ENCODE measurements at regions not wholly inside any gene's neighbourhood (a gene's known extent, or its start where the extent isn't known, plus 50 kb on each side); places are given as distances from the start of the nearest gene placed in this dataset.
"Not testable (repeated sequence)": the region's sequence is repeated elsewhere in the genome, so short reads cannot be mapped to it uniquely, and the experiment has no call there.

GRCh38 chr4:49288796-49289195 is 302.7 kb downstream of the CWH43 start:
- intact Hi-C loops (cut with DNase I; ENCODE audit: low total_unique reads); DNase-seq (ENCODE audit: low spot score in 2 of 2); H3K4me3 ChIP-seq (ENCODE audit: low read depth, poor library complexity, severe bottlenecking): not testable (repeated sequence)
- 89 to 91% methylated on average over 11 of the region's 11 CpGs for WGBS, 2 donors

GRCh38 chr4:49314815-49315214 is 328.7 kb downstream of the CWH43 start:
- DNase-seq (ENCODE audit: low spot score in 2 of 2); intact Hi-C loops (cut with DNase I; ENCODE audit: low total_unique reads); H3K4me3 ChIP-seq (ENCODE audit: low read depth, poor library complexity, severe bottlenecking): not testable (repeated sequence)
- WGBS, 2 donors = 77 to 80% methylated on average over 18 of the region's 18 CpGs

GRCh38 chr4:49320725-49321410 is 334.8 kb downstream of the CWH43 start:
- H3K4me3 ChIP-seq (ENCODE audit: low read depth, poor library complexity, severe bottlenecking); DNase-seq (ENCODE audit: low spot score in 2 of 2); intact Hi-C loops (cut with DNase I; ENCODE audit: low total_unique reads): not testable (repeated sequence)
- WGBS, 2 donors = 80 to 81% methylated on average over 23 to 24 of the region's 24 CpGs

GRCh38 chr4:49321511-49322300 is 335.6 kb downstream of the CWH43 start:
- 84 to 86% methylated on average over 12 of the region's 12 CpGs for WGBS, 2 donors
- DNase-seq (ENCODE audit: low spot score in 2 of 2); intact Hi-C loops (cut with DNase I; ENCODE audit: low total_unique reads); H3K4me3 ChIP-seq (ENCODE audit: low read depth, poor library complexity, severe bottlenecking): not testable (repeated sequence)

- intact Hi-C loops (cut with DNase I; ENCODE audit: low total_unique reads); DNase-seq (ENCODE audit: low spot score in 2 of 2); H3K4me3 ChIP-seq (ENCODE audit: low read depth, poor library complexity, severe bottlenecking): not testable (repeated sequence)
- 77 to 80% methylated on average over 22 of the region's 22 CpGs for WGBS, 2 donors
Measured at GRCh38 chr4:49322610-49323572, 336.8 kb downstream of the CWH43 start.

GRCh38 chr4:49323573-49323940 is 337.5 kb downstream of the CWH43 start:
- H3K4me3 ChIP-seq (ENCODE audit: low read depth, poor library complexity, severe bottlenecking); DNase-seq (ENCODE audit: low spot score in 2 of 2); intact Hi-C loops (cut with DNase I; ENCODE audit: low total_unique reads): not testable (repeated sequence)
- WGBS, 2 donors = 70 to 89% methylated on average over 3 to 5 of the region's 10 CpGs

All from lower leg skin (tissue), 3 donors.